ENCODE measurements at regions not wholly inside any gene's neighbourhood (a gene's known extent, or its start where the extent isn't known, plus 50 kb on each side); places are given as distances from the start of the nearest gene placed in this dataset.

DNA sequence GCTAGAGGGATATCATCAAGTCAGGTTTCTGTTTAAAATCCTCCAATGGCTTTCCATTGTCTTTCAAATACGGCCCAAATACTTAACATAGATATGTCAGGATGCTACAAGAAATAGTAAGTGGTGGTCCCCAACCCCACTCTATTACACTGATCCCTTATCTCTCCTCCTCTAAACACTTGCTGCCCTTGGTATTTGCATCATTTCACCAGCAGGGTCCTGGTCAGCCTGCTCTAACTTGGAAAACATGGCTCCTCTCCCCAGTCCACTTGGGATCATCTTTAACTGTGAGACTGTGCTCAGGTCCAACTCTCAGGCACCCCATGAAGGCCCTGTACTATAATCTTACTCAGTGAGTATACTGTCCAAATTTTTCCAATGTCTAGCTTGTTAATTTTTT is 53.8 kb upstream of the GSAP start:
- DNase-seq (ENCODE audit: low read depth in 1 of 2, low spot score in 2 of 2) (peak in 1 of 2 experiments; percentile 28), FAIRE-seq (no peak)
- TF ChIP-seq SIX5 (IDR thresholded peaks at IDR 0.05; ENCODE audit: low read depth, low read length) (no peak), PHF8 (conservative IDR thresholded peaks at IDR 0.05; ENCODE audit: low read depth, low read length) (no peak), POLR2AphosphoS5 (IDR thresholded peaks at IDR 0.05; ENCODE audit: low read depth, low read length) (no peak), BACH1 (IDR thresholded peaks at IDR 0.05; ENCODE audit: low read length) (no peak)
- no peak overlapping the region for H2BK5ac ChIP-seq (ENCODE audit: low read depth, low read length)
- no peak overlapping the region for H3K4me3 ChIP-seq (ENCODE audit: extremely low read depth in 1 of 4, insufficient read depth in 2 of 4, low read depth in 3 of 4, low read length in 4 of 4)
- no peak overlapping the region for H3K56ac ChIP-seq (replicated peaks; ENCODE audit: insufficient read length, low read depth, low read length)
- no peak overlapping the region for H3K23ac ChIP-seq (ENCODE audit: insufficient read length)
- H3K9ac ChIP-seq (replicated peaks in 1 of 4; ENCODE audit: extremely low read depth in 1 of 4, low read depth in 3 of 4, low read length in 3 of 4): no peak overlapping the region
- peaks cover 2 to 9% of the 10 kb centered on the region in 2 experiments; a peak in 3 of 4 replicates for H3K9me3 ChIP-seq (ENCODE audit: insufficient read depth in 2 of 2, low read depth in 1 of 2, low read length in 1 of 2)
- no peaks in the 10 kb centered on the region for H3K27me3 ChIP-seq (replicated peaks in 1 of 4; ENCODE audit: control insufficient read depth in 3 of 4, extremely low read depth in 1 of 4, insufficient read depth in 3 of 4, low read length in 3 of 4)
- H3K27ac ChIP-seq (ENCODE audit: low read depth, low read length): no peak overlapping the region
- H4K5ac ChIP-seq (ENCODE audit: insufficient read length, low read depth, low read length): no peak overlapping the region
- H3K4me1 ChIP-seq (replicated peaks in 1 of 4; ENCODE audit: control insufficient read depth in 3 of 4, insufficient read depth in 4 of 4, low read length in 3 of 4): no peaks in the 10 kb centered on the region
- no peak overlapping the region for H2BK20ac ChIP-seq (ENCODE audit: low read length)
- H2AFZ ChIP-seq (ENCODE audit: low read length): no peak overlapping the region
- no peak overlapping the region for H2BK15ac ChIP-seq (ENCODE audit: low read length)
- H3K36me3 ChIP-seq (ENCODE audit: control insufficient read depth in 2 of 4, insufficient read depth in 4 of 4, low read length in 3 of 4): no peaks in the 10 kb centered on the region
- H2BK12ac ChIP-seq (ENCODE audit: low read depth, low read length): no peak overlapping the region
- no peak overlapping the region for H3K18ac ChIP-seq (ENCODE audit: extremely low read depth, low read length)
- H2AK5ac ChIP-seq (ENCODE audit: low read depth, low read length): no peak overlapping the region
- CTCF ChIA-PET (ENCODE audit: partially characterized antibody): interaction anchor here (0.6 to 1.4 kb wide), 4 partner anchors 9 to 194 kb away, joined by 3 to 6 read pairs (median 3); no protein-coding TSS in a partner anchor
- H2BK120ac ChIP-seq (replicated peaks; ENCODE audit: low read depth, low read length): no peak overlapping the region
- no peak overlapping the region for H3K4me2 ChIP-seq (ENCODE audit: insufficient read depth in 1 of 2, low read depth in 2 of 2, low read length in 2 of 2)
- H3K14ac ChIP-seq (ENCODE audit: insufficient read length): no peak overlapping the region
- no peak overlapping the region for H4K91ac ChIP-seq (replicated peaks; ENCODE audit: insufficient read length, low read length)
- H3K4ac ChIP-seq (replicated peaks; ENCODE audit: insufficient read length, low read depth, low read length): no peak overlapping the region
- no peaks in the 10 kb centered on the region for H3K23me2 ChIP-seq (ENCODE audit: low read depth, low read length)
- H4K8ac ChIP-seq (ENCODE audit: extremely low read depth, insufficient read depth, low read length): no peak overlapping the region
- no peaks in the 10 kb centered on the region for H3K79me2 ChIP-seq (ENCODE audit: control insufficient read depth in 1 of 2, insufficient read depth in 2 of 2, low read length in 2 of 2)
- 100% methylated on average over 1 of the region's 1 CpG; no CpG with 5 or more reads in 1 of the 2 experiments for WGBS, 2 experiments (ENCODE audit: extremely low coverage in 1 of 2, insufficient coverage in 1 of 2, insufficient read length in 1 of 2, insufficient replicate concordance in 2 of 2, low coverage in 1 of 2, low lambda C conversion rate in 2 of 2, missing lambda C conversion rate in 1 of 2)
- H3K79me1 ChIP-seq (ENCODE audit: low read depth, low read length): no peaks in the 10 kb centered on the region
- POLR2A ChIA-PET (ENCODE audit: partially characterized antibody): no interaction called here
- H4K20me1 ChIP-seq (replicated peaks in 1 of 2; ENCODE audit: control insufficient read depth in 1 of 2, insufficient read depth in 2 of 2, low read length in 2 of 2): no peaks in the 10 kb centered on the region

Data from H1 (cell line).